ENCODE measurements at regions not wholly inside any gene's neighbourhood (a gene's known extent, or its start where the extent isn't known, plus 50 kb on each side); places are given as distances from the start of the nearest gene placed in this dataset.

GRCh38 chr6:169880516-169880915 is 129.1 kb downstream of the ERMARD start:
- no peak for DNase-seq

DNA sequence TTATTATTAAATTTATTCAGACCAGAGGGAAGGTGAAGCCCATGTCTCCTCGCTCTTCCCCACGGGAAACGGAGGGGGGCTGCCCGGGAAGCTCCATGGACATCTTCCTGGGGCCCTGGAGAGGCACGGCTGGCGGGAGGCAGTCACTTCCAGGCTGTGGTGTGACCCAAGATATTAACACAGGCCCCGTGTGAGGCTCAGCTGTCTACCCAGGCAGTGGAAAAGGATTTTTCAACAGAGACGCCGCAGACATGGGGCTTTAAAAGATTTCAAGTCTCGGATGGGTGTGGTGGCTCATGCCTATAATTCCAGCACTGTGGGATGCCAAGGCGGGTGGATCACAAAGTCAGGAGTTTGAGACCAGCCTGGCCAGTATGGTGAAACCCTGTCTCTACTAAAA is 117.9 kb downstream of the ERMARD start:
- DNase-seq = no peak

DNA sequence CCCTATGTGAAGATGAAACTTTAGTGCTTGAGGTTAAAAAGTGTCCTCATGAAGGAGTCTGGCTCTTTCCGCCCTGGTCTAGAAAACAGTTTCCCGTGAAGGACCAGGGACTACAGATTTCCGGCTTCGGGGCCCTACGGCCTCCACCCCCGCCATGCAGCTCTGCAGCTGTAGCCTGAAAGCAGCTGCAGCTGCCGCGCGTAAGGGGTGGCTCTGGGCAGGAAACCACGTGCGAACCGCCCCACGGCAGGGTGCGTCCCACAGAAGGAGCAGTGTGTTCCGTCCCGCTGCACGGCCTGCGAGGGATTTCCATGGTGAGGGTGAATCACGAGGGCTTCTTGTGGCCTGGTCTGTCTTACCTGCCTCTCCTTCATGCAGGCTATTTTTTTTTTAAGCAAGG is 117.0 kb downstream of the ERMARD start:
- DNase-seq = no peak

DNA sequence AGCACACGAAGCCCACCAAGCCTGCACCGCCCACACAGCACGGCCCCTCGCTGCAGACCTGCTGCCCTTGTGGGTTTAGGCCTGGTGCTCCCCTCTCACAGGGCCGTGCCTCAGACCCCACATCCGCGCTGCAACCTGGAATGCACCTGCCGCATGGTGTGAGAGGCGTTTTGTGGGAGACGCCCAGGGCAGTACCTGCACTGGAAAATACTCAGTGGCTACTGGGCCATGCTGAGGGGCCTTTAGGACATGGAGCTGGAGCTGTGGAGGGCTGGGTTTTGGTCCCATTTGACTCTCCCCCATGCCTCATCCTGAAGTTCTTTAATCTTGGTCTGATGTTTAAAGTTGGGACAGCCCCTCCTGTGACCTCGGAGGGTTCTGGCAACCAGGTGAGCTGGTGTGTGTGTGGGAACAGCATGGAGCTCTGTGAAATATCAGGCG is 116.3 kb downstream of the ERMARD start:
- DNase-seq = no peak

DNA sequence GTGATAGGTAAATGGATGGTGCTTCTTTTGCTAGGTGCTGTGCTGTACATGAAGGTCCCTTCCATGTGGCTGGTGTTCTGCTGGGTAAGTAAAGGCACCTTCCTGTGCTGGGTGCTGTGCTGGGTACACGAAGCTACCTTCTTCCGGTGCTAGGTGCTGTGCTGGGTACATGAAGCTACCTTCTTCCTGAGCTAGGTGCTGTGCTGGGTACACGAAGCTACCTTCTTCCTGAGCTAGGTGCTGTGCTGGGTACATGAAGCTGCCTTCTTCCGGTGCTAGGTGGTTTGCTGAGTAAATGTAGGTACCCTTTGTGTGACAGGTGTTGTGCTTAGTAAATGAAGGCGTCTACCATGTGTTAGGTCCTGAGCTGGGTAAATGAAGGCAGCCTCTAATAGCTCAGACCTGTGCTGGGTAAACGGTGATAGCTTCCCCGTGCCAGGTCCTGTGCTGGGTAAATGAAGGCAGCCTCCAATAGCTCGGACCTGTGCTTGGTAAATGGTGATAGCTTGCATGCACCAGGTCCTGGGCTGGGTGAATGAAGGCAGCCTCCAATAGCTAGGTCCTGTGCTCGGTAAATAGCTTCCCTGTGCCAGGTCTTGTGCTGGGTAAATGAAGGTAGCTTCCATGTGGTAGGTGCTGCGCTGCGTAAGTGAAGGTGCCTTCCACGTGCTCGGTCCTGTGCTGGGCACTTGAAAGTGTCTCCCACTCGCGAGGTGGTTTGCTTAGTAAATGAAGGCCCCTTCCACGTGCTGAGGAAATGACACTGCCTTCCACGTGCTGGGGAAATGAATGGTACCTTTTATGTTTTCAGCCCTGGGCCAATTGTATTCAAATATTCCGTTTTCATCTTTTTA is 115.5 kb downstream of the ERMARD start:
- DNase-seq = no peak

DNA sequence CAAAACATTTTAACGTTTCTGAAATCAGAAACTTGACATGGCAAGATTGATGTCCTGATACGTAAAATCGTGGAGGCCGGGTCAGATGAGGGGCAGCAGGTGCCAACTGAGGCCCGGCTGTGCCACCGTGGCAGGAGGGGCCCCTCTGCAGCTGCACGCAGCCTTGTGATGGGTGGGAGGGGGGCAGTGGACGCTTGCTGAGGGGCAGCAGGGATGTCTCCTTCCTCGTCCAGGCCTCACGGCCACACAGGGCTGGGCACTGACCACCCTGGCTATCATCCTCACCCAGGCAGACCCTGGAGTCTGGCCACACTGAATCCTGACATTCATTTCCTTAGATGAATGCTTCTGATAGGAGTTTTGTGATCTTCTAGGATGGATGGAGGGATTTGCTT is 114.7 kb downstream of the ERMARD start:
- DNase-seq = no peak

DNA sequence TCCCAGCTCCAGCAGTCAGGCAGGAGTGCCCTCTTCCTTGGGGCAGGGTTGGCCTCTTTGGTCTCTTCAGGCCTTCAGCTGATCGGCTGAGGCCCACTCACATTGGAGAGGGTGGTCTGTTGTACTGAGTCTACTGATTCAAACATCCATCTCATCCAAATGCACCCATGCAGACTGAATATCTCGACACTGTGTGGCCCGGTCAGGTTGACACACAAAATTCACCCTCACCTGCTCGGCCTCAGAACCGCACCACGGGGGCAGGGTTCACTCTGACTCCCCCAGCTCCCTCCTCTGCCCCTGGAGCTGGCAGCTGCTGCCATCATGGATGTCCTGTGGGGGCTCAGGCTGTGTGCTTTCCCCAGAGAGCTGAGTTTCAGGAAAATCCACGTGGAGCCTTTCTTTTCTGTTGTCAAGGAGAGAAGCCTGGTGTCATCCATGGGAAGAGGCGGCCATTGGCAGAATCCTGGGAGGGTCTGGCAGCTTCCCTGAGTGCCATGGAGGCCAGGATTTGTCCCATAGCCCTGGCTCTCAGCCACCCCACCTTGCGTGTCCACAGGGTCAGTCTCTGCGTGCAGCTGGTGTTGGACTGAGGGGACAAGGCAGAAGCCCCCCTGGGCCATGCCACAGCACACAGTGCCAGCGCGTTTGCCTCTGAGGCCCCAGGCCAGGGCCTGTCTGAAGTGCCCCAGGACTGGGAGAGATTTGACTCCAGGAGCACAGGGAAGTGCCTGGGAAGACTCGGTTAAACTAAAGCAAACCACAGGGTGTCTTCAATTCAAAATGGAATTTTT is 114.1 kb downstream of the ERMARD start:
- no peak for DNase-seq

DNA sequence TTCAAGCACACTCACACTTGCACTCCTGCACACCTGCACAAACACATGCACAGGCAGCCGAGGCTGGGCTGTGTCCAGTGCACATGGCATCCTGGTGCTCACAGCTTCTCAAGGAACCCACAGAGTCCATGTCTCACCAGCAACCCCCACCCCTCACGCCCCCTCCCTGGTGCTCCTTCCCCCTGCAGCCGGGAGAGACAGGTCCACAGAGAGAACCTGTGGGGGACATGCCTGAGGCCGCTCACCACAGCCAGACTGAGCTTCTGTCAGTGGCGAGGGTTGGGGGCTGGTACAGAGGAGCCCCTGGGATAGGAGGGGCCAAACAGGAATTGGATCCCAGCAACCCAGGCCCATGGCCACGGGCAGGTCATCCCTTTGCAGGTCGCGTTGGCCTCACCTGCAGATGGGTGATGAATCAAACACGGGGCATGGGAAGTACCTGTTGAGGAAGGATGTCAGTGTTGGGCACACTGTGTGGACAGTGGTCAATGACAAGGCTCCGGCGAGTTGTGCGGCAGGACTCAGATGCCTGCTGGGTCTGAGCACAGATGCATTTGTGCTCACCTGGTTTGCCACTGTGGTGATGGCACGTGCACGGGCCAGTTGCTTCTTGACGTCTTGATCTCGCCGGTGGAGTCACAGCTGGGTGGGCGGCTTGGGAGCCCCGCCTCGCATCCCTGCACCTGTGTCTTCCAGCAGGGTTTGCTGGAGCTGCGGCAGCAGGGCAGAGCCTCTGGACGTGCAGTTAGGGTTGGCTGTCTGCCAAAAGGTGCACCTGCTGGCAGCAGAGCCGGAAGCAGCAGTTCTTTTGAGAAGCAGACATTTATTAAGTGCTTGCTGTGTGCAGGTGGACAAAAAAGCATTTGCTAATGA is 113.0 kb downstream of the ERMARD start:
- DNase-seq = no peak

DNA sequence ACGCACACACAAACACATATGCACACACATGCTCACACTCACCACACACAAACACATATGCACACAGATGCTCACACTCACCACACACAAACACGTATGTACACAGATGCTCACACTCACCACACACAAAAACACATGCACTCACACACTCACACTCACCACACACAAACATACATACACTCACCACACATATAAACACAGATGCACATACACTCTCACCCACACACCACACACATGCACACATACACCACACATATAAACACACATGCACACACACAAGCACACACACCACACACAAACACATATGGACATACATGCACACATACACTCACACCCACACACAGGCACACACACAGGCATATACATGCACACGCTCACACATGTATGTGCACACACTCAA is 112.3 kb downstream of the ERMARD start:
- no peak for DNase-seq

GRCh38 chr6:169862892-169863525 is 111.6 kb downstream of the ERMARD start:
- DNase-seq = no peak

- DNase-seq = no peak
Measured at GRCh38 chr6:169862043-169862891, 110.8 kb downstream of the ERMARD start.

- DNase-seq = no peak
Measured at GRCh38 chr6:169861431-169862042, 110.1 kb downstream of the ERMARD start.

DNA sequence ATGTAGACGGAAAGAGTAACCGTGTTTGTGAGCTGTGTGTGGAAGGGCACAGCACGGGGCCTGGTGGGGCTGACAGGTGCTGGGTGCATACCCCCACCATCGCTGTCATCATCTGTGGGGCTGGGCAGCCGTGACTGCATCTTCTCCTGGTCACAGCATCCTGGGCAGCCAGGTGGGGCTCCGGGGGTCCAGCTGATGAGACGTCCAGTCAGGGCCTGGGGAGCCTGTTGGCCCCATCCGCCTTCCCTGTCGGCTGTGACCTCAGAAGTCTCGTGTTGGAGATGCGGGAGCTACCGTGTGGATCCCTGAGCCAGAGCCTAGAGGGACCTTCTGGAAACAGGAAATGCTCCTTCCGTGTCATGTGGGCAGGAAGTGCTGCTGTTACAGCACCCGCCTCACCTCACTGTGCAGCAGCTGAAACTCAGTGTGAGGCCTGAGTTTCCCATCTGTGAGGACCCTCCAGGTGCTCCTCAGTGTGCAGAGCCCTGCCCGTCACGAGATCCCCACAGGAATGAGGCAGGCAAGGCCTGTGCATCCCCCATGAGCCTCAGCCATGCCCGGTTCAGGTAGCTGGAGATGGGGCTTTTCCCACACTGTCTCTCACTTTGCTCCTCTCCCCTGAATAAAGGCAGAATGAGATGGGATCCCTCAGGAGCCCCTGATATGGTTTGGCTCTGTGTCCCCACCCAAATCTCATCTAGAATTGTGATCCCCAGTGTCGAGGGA is 108.7 kb downstream of the ERMARD start:
- DNase-seq = no peak

- no peak for DNase-seq
Measured at GRCh38 chr6:169859401-169859977, 108.1 kb downstream of the ERMARD start.

DNA sequence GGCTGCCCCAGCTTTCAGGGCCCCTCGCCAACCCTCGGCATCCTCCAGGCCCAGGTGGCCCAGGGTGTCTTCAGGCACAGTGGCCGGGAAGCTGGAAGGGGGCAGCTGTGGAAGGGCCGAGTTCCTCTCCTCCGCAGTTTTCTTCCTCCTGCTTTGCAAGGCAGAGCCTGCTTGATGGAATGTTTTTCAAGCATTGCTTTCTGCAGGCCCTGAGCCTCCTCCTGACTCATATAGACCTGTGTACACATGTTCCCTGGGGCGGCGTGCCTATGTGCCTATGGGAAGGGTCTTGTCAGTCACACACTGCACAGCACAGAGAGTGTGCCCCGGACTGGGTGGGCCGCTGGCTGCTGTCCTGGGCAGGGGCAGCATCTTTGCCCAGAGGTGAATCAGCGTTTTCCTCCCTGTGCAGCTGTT is 107.5 kb downstream of the ERMARD start:
- DNase-seq = no peak

DNA sequence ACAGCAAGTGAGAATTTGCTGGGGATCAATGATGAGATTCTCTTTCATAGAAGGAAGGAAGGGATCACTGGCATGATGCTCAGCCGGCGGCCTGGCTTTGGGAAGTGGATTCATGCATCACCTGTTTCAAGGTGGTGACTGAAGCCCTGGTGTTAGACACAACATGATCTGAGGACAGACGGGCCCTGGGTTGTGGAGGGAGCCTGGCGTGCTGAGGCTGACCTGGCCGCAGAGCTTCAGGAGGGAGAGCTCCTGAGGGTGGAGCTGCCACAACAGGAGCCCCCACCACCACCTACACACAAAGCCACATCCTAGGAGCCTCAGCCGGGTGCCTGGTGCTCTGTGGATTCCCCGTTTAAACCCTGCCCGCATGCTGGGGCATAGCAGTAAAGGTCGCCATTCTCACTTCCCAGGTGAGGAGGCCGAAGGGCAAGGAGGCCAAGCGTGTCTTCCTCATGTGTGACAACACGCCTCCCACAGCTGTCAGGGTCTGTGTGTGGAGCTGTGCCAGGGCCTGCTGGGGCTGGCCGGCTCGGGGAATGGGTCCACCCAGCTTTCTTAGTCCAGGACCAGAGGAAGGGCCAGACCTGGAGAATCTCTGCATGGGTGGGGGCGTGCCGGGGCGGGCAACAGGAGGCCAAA is 107.0 kb downstream of the ERMARD start:
- DNase-seq = no peak

DNA sequence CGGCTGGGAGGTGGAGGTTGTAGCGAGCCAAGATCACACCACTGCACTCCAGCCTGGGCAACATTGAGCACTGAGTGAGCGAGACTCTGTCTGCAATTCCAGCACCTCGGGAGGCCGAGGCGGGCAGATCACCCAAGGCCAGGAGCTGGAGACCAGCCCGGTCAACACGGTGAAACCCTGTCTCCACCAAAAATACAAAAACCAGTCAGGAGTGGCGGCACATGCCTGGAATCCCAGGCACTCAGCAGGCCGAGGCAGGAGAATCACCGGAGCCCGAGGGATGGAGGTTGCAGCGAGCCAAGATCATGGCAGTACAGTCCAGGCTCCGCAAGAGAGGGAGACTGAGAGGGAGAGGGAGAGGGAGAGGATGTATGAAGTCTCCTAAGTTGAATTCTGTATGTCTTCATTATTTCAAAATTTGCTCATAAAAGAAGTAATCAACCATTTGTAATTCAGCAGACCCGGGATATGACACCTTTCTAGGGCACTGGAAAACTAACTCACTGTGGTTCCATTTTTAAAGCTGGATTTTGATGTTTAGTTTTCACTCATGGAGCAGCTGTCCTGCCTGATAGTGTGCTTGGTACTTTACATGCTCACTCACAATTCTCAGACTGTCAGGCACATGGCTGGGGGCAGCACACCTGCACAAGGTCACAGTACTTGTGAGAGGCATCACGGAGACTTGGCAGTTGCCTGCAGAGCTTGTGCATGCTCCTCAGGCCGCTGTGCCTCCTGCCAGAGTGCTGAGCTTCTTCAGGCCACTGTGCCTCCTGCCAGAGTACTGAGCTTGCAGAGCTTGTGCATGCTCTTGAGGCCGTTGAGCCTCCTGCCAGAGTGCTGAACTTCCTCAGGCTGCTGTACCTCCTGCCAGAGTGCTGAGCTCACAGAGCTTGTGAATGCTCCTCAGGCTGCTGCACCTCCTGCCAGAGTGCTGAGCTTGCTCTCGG is 106.2 kb downstream of the ERMARD start:
- DNase-seq = no peak

Measured in GDM1 (cell line).